ENCODE measurements at regions not wholly inside any gene's neighbourhood (a gene's known extent, or its start where the extent isn't known, plus 50 kb on each side); places are given as distances from the start of the nearest gene placed in this dataset.

- DNase-seq = no peak
These were observed 450.4 kb downstream of the BRD1 start for GRCh38 chr22:49377306-49377705.

- no peak for DNase-seq
These were observed 453.9 kb downstream of the BRD1 start for GRCh38 chr22:49373801-49374226.

- DNase-seq = no peak
These were observed 454.4 kb downstream of the BRD1 start for GRCh38 chr22:49373289-49373666.

- no peak for DNase-seq
These were observed 455.0 kb downstream of the BRD1 start for GRCh38 chr22:49372530-49373288.

- no peak for DNase-seq
These were observed 455.6 kb downstream of the BRD1 start for GRCh38 chr22:49372111-49372529.

- DNase-seq = no peak
These were observed 456.2 kb downstream of the BRD1 start for GRCh38 chr22:49371325-49372110.

- no peak for DNase-seq
These were observed 456.9 kb downstream of the BRD1 start for GRCh38 chr22:49370627-49371301.

- DNase-seq = no peak
These were observed 457.7 kb downstream of the BRD1 start for GRCh38 chr22:49369726-49370626.

GRCh38 chr22:49368976-49369725 lies 458.5 kb downstream of the BRD1 start:
- DNase-seq = no peak

- DNase-seq = no peak
These were observed 459.3 kb downstream of the BRD1 start for GRCh38 chr22:49368221-49368975.

GRCh38 chr22:49367041-49367697 lies 460.5 kb downstream of the BRD1 start:
- DNase-seq = no peak

- no peak for DNase-seq
These were observed 461.2 kb downstream of the BRD1 start for GRCh38 chr22:49366437-49366836.

GRCh38 chr22:49365910-49366309 lies 461.8 kb downstream of the BRD1 start:
- DNase-seq = no peak

GRCh38 chr22:49365191-49365837 lies 462.4 kb downstream of the BRD1 start:
- no peak for DNase-seq

GRCh38 chr22:49364398-49364797 lies 463.3 kb downstream of the BRD1 start:
- no peak for DNase-seq

- DNase-seq = no peak
These were observed 464.0 kb downstream of the BRD1 start for GRCh38 chr22:49363526-49364230.

GRCh38 chr22:49362211-49362839 lies 465.3 kb downstream of the BRD1 start:
- DNase-seq = no peak

GRCh38 chr22:49361164-49361563 lies 466.5 kb downstream of the BRD1 start:
- no peak for DNase-seq

- DNase-seq = no peak
These were observed 466.9 kb downstream of the BRD1 start for GRCh38 chr22:49360746-49361145.

All from bone marrow (tissue), 2 donors.